Adrenal gland (tissue), 9 donors: ENCODE measurements at regions not wholly inside any gene's neighbourhood (a gene's known extent, or its start where the extent isn't known, plus 50 kb on each side); places are given as distances from the start of the nearest gene placed in this dataset.

ENCODE experiments used
- DNase-seq, 7 donors: peaks; one replicate each; pipeline ENCODE4 v3.0.0-alpha.2; 2019 to 2020
- H3K27ac ChIP-seq, 5 donors: fragments of 200-600 bp; sonication (generic) in 4 of 5; 1 replicate in 3 of 5; 2 replicates in 2 of 5; pipeline versions ENCODE4 v1.5.1 to v1.8.0; 2016 to 2020; ENCODE audit warnings: mild to moderate bottlenecking in 1 of 5
- H3K27me3 ChIP-seq: fragments of 200-600 bp; 2 replicates; pipeline ENCODE4 v1.8.0; 2021
- H3K36me3 ChIP-seq, 2 donors: fragments of 200-600 bp; replicated peaks in 1 of 2; 1 replicate in 1 of 2; 2 replicates in 1 of 2; pipeline versions ENCODE4 v1.5.1 to v1.8.0; 2018 to 2022
- H3K4me1 ChIP-seq, 2 donors: fragments of 200-600 bp; replicated peaks in 1 of 2; 1 replicate in 1 of 2; 2 replicates in 1 of 2; pipeline versions ENCODE4 v1.5.1 to v1.8.0; 2018 to 2021
- H3K4me3 ChIP-seq, 4 donors: fragments of 200-600 bp; sonication (generic) in 3 of 4; one replicate each; pipeline ENCODE4 v1.5.1; 2016 to 2018
- H3K9me3 ChIP-seq, 3 donors: fragments of 200-600 bp; sonication (generic) in 1 of 3; replicated peaks in 1 of 3; 1 replicate in 2 of 3; 2 replicates in 1 of 3; pipeline versions ENCODE4 v1.5.1 to v1.8.0; 2016 to 2021
- CTCF ChIP-seq, 6 experiments: fragments of 450-650 bp in 4 of 6; fragments of 200-600 bp in 2 of 6; sonication (generic) in 1 of 6; IDR thresholded peaks; 1 replicate in 5 of 6; 2 replicates in 1 of 6; pipeline versions ENCODE4 v1.5.1 to v1.8.0; 2016 to 2021; ENCODE audit warnings: antibody characterized with exemption in 6 of 6, mild to moderate bottlenecking in 2 of 6, moderate library complexity in 1 of 6
- POLR2A ChIP-seq, 2 donors: fragments of 450-650 bp; IDR thresholded peaks; one replicate each; pipeline ENCODE4 v1.6.1; 2017; ENCODE audit warnings: antibody characterized with exemption in 2 of 2, mild to moderate bottlenecking in 2 of 2, moderate library complexity in 1 of 2
- WGBS, 4 donors: extraction: QIAGEN DNeasy Blood & Tissue Kit in 2 of 4; methylation state at CpG; one replicate each; pipeline versions ENCODE4 v1.1.5 to v1.1.7; 2013 to 2017; 5-methylcytosine and 5-hydroxymethylcytosine counted together
- intact Hi-C, 2 donors: fragments of 100-400 bp; cut with DNase I; formaldehyde crosslinking; loops; one replicate each; pipeline versions ENCODE4 v1.14.1 to v1.15.0; 2022 to 2023
- donor health status: healthy with polysubstance abuse.
- donor health status: Bipolar disorder and iron deficiency.
- donor health status: DM: yes; HTN: yes; CAD: no.
- donor health status: DM: no; HTN: no; CAD: no.
- donor health status: DM: no; HTN: no; CAD: no.

GRCh38 chr6:56767892-56768531 lies 125.3 kb upstream of the DST start:
- intact Hi-C loops: no loop called here
- TF ChIP-seq POLR2A (IDR thresholded peaks at IDR 0.05): no peak
- TF ChIP-seq CTCF (IDR thresholded peaks at IDR 0.05): no peak
- WGBS, 4 donors: 83 to 91% (median 86%) methylated on average over 4 of the region's 4 CpGs
- Histone ChIP-seq H3K9me3 (no peaks in the 10 kb centered on the region), H3K27me3 (no peaks in the 10 kb centered on the region), H3K27ac (no peak overlapping the region), H3K4me1 (peaks cover 16 to 26% of the 10 kb centered on the region in 2 donors), H3K36me3 (no peaks in the 10 kb centered on the region), H3K4me3 (no peak overlapping the region)
- DNase-seq: no peak

GRCh38 chr6:56767435-56767834 lies 124.7 kb upstream of the DST start:
- no peaks in the 10 kb centered on the region for H3K27me3 ChIP-seq
- no peak for DNase-seq
- TF ChIP-seq POLR2A (IDR thresholded peaks at IDR 0.05) (no peak), CTCF (IDR thresholded peaks at IDR 0.05) (no peak)
- intact Hi-C loops: no loop called here
- no peak overlapping the region for H3K4me3 ChIP-seq
- H3K9me3 ChIP-seq: no peaks in the 10 kb centered on the region
- 93 to 98% (median 94%) methylated on average over 7 of the region's 7 CpGs for WGBS, 4 donors
- H3K36me3 ChIP-seq: no peaks in the 10 kb centered on the region
- no peak overlapping the region for H3K27ac ChIP-seq
- H3K4me1 ChIP-seq: peaks cover 16 to 26% of the 10 kb centered on the region in 2 donors

- Histone ChIP-seq H3K27me3 (no peaks in the 10 kb centered on the region), H3K4me1 (peaks cover 16 to 26% of the 10 kb centered on the region in 2 donors), H3K36me3 (no peaks in the 10 kb centered on the region), H3K9me3 (no peaks in the 10 kb centered on the region), H3K4me3 (no peak overlapping the region), H3K27ac (no peak overlapping the region)
- intact Hi-C loops: no loop called here
- TF ChIP-seq CTCF (IDR thresholded peaks at IDR 0.05): no peak
- no peak for TF ChIP-seq POLR2A (IDR thresholded peaks at IDR 0.05)
- DNase-seq: no peak
- 70 to 90% (median 87%) methylated on average over 1 of the region's 1 CpG for WGBS, 4 donors
Observed at GRCh38 chr6:56766806-56767178, 124.1 kb upstream of the DST start.

- Histone ChIP-seq H3K9me3 (no peaks in the 10 kb centered on the region), H3K27ac (no peak overlapping the region), H3K36me3 (no peaks in the 10 kb centered on the region), H3K4me1 (peaks cover 16 to 26% of the 10 kb centered on the region in 2 donors), H3K4me3 (no peak overlapping the region), H3K27me3 (no peaks in the 10 kb centered on the region)
- TF ChIP-seq CTCF (IDR thresholded peaks at IDR 0.05): no peak
- TF ChIP-seq POLR2A (IDR thresholded peaks at IDR 0.05): no peak
- intact Hi-C loops: no loop called here
- no peak for DNase-seq
- WGBS, 4 donors: 95 to 97% (median 96%) methylated on average over 14 of the region's 14 CpGs
Observed at GRCh38 chr6:56766139-56766805, 123.6 kb upstream of the DST start.
